ENCODE measurements at regions not wholly inside any gene's neighbourhood (a gene's known extent, or its start where the extent isn't known, plus 50 kb on each side); places are given as distances from the start of the nearest gene placed in this dataset.

DNA sequence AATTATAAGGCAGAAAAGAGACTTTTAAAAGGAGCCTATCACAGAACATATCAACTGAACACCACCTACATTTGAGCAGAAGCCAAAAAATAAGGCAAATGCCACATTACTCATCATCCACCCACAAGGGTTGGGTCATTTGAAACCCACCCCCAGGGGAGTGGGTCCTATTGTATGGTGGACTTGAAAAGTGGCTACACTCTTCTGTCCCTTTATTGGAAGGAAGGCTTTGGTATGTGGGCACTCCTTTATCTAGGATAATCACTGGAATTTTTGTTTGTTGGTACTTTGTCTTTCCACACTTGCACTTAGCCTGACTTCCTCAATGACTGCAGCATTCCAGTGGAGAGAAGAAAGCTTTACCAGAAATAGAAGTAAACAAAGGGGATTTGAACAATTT, 157.2 kb upstream of the COL11A1 start:
- TF ChIP-seq SUPT20H (IDR thresholded peaks at IDR 0.05; ENCODE audit: borderline replicate concordance, control insufficient read depth, low read depth, low read length) (no peak), BCL11A (IDR thresholded peaks at IDR 0.05; ENCODE audit: low read depth, low read length) (no peak), POLR2A (IDR thresholded peaks at IDR 0.05; ENCODE audit: low read depth, low read length) (no peak)
- TF ChIP-seq, protein P1, sequence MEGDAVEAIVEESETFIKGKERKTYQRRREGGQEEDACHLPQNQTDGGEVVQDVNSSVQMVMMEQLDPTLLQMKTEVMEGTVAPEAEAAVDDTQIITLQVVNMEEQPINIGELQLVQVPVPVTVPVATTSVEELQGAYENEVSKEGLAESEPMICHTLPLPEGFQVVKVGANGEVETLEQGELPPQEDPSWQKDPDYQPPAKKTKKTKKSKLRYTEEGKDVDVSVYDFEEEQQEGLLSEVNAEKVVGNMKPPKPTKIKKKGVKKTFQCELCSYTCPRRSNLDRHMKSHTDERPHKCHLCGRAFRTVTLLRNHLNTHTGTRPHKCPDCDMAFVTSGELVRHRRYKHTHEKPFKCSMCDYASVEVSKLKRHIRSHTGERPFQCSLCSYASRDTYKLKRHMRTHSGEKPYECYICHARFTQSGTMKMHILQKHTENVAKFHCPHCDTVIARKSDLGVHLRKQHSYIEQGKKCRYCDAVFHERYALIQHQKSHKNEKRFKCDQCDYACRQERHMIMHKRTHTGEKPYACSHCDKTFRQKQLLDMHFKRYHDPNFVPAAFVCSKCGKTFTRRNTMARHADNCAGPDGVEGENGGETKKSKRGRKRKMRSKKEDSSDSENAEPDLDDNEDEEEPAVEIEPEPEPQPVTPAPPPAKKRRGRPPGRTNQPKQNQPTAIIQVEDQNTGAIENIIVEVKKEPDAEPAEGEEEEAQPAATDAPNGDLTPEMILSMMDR (IDR thresholded peaks at IDR 0.05 in 2 of 3, conservative IDR thresholded peaks at IDR 0.05 in 1 of 3; ENCODE audit: control insufficient read depth in 2 of 3, extremely low read depth in 1 of 3, insufficient read depth in 1 of 3, low read depth in 3 of 3, low read length in 3 of 3), result no peak
